DND-41 (cell line): ENCODE measurements at regions not wholly inside any gene's neighbourhood (a gene's known extent, or its start where the extent isn't known, plus 50 kb on each side); places are given as distances from the start of the nearest gene placed in this dataset.

ENCODE experiments used
- CTCF ChIP-seq: IDR thresholded peaks from 2 replicates; pipeline ENCODE4 v1.5.1; 2012; ENCODE audit warnings: borderline replicate concordance, low read length, moderate library complexity, mild to moderate bottlenecking; ENCODE audit not compliant: poor library complexity, severe bottlenecking; ENCODE audit errors: extremely low read depth
- EZH2 ChIP-seq: IDR thresholded peaks from 3 replicates; pipeline ENCODE4 v1.6.1; 2012; ENCODE audit warnings: borderline replicate concordance, low read depth, mild to moderate bottlenecking, moderate library complexity, low read length, inconsistent platforms; ENCODE audit not compliant: severe bottlenecking

GRCh38 chr12:46977871-46978375 lies 101.5 kb upstream of the PCED1B start:
- TF ChIP-seq CTCF (no peak), EZH2 (no peak)
